KG1 (cell line): ENCODE measurements at regions not wholly inside any gene's neighbourhood (a gene's known extent, or its start where the extent isn't known, plus 50 kb on each side); places are given as distances from the start of the nearest gene placed in this dataset.

Source experiments
- DNase-seq: peaks from one replicate; lab custom pipeline; 2025; lab: John Stamatoyannopoulos, UW

DNA sequence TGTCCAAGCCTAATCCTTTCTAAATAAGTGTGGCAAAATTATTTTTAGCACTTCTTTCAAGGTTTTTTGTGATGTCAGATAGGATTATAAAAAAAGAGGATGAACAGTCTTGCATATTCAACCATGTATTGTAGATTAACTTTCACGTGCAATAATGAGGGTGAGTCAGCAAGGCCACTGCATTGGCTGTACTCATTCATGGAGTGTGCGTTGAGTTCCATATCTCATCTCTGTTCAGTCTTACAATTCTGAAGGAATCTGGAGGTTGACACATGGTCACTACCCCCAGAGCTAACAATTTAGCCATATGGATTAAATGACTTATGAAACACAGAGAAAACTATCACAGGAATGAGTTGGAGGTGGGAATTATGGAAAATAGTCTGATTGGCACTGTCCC is 810.5 kb downstream of the SLC4A3 start:
- DNase-seq = no peak

DNA sequence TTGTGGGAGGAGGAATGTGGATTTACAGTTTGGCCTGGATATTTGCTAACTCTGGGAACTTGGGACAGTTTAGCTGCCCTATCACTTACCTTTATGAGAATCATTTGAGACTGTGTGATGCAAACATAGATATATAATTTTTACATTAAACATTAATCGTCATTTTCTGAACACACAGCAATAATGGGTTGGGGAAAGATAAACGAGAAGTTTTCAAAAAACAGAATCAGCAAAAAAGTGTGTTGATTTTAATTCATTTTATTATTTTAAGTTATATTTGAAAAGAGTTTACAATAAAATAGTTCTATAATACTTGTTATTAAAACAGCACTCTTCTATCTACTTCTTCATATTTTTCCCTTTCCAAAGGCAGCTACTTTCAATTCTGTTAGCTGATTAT is 813.3 kb downstream of the SLC4A3 start:
- no peak for DNase-seq

- no peak for DNase-seq
Observed at GRCh38 chr2:220441404-220441803, 814.0 kb downstream of the SLC4A3 start.

- DNase-seq = no peak
Observed at GRCh38 chr2:220442012-220442411, 814.6 kb downstream of the SLC4A3 start.

DNA sequence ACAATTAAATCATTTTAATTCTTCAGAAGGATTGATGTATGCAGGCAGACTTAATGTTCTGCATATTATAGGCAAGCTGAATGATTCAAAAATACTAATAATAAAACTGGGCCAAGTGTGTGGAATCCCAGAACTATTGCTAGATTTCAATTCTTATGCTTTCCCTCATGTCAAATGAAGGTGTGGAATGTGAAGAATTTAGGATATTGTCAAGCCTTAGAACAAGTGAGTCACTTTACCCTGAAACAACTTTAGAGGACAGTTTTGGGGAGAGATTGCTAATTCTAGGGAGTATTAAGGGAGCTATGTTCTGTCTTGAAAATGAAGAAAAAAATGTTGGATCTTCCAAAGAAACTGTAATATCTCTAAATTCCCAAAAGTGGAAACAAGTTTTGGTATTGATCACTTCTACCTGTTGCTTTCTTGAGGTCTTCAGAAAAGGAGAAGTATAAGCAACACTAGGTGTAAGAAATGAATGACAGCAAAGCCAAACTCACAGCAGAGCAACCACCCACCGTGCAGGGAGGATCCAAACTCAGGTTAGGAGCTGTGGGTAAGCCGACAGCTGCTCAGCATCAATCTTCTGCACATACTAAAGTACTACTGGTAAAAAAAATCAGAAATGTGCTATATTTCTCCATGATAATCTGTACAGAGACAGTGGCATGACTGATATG is 818.1 kb downstream of the SLC4A3 start:
- DNase-seq = no peak

- no peak for DNase-seq
Observed at GRCh38 chr2:220446106-220446712, 818.8 kb downstream of the SLC4A3 start.

GRCh38 chr2:220450846-220451245 is 823.4 kb downstream of the SLC4A3 start:
- DNase-seq = no peak

GRCh38 chr2:220451438-220451837 is 824.0 kb downstream of the SLC4A3 start:
- DNase-seq = no peak

DNA sequence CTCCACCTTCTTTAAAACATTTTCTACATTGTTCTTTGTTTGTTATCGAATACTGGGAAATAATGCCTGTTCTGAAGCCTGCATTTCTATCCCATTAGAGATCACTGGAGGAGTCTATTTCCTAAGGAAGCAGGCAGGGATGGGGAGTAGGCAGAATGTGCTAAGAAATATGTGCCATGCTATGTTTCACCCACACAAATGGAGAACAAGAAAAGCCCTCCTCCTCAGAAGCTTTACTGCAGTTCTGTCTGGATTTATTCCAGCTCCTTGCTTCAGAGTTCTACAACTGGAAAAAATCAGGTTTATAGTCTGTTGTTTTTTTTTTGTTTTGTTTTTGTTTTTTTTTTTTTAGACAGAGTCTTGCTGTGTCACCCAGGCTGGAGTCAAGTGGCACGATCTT is 825.1 kb downstream of the SLC4A3 start:
- DNase-seq = no peak

- no peak for DNase-seq
Observed at GRCh38 chr2:220455351-220455990, 828.0 kb downstream of the SLC4A3 start.

DNA sequence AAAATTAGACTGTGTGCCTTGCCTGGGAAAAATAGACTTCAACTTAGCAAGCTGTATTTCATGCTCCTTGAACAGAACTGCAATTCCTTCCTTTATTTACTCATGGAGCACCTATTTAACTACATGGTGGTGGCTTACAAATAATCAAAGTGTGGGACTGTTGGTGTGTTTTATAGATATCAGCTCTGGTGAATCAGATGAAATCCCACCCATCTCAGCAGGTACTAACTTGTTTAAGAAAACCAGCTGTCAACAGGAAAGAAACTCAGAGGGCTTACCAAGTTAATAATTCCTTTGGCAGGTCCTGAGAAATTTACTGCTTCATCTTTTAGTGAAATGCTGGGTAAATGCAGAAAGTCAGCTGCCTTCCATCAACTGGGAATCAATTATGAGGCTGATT is 830.6 kb downstream of the SLC4A3 start:
- DNase-seq = no peak

GRCh38 chr2:220460257-220460985 is 833.0 kb downstream of the SLC4A3 start:
- no peak for DNase-seq

DNA sequence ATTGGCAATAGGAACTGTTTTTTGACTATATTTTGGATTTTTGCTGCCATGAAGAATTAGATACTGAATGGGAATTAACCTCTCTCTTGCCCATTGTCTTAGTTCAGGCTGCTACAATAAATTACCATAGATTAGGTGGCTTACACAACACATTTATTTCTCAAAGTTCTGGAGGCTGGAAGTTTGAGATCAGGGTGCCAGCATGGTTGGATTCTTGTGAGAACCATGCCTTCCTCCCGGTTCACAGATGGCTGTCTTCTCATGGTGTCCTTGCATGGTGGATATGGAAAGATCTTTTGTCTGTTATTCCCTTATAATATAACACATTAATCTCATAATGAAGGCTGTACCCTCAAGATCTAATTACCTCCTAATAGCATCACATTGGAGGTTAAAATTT is 836.4 kb downstream of the SLC4A3 start:
- DNase-seq = no peak

DNA sequence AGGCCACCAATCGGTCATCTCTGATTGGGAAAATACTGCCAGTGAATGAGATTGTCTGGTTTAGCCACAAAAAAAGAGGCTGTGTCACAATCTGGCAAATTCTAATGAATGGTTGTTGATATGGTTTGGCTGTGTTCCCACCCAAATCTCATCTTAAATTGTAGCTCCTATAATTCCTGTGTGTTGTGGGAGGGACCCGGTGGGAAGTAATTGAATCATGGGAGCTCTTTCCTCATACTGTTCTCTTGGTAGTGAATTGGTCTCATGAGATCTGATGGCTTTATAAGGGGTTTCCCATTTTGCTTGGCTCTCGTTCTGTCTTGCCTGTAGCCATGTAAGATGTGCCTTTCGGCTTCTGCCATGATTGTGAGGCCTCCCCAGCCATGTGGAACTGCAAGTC is 838.3 kb downstream of the SLC4A3 start:
- no peak for DNase-seq

- DNase-seq = no peak
Observed at GRCh38 chr2:220466251-220466691, 838.8 kb downstream of the SLC4A3 start.

- no peak for DNase-seq
Observed at GRCh38 chr2:220469201-220469600, 841.8 kb downstream of the SLC4A3 start.

DNA sequence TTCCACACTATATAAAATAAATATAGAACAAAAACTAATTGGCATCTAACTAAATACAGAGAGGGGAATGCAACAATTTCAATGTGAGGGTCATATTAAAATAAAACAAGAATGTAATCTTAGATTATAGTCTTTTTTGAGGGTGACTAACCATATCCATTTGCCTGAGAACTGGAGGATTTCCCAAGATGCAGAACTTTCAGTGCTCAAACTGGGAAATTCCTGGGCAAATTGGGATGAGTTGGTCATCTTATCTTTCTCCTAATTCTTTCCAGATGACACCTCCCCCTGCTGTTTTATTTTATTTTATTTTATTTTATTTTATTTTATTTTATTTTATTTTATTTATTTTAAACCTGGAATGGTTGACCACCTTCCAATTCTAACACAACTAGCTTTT is 846.2 kb downstream of the SLC4A3 start:
- no peak for DNase-seq

GRCh38 chr2:220476877-220477276 is 849.4 kb downstream of the SLC4A3 start:
- no peak for DNase-seq

DNA sequence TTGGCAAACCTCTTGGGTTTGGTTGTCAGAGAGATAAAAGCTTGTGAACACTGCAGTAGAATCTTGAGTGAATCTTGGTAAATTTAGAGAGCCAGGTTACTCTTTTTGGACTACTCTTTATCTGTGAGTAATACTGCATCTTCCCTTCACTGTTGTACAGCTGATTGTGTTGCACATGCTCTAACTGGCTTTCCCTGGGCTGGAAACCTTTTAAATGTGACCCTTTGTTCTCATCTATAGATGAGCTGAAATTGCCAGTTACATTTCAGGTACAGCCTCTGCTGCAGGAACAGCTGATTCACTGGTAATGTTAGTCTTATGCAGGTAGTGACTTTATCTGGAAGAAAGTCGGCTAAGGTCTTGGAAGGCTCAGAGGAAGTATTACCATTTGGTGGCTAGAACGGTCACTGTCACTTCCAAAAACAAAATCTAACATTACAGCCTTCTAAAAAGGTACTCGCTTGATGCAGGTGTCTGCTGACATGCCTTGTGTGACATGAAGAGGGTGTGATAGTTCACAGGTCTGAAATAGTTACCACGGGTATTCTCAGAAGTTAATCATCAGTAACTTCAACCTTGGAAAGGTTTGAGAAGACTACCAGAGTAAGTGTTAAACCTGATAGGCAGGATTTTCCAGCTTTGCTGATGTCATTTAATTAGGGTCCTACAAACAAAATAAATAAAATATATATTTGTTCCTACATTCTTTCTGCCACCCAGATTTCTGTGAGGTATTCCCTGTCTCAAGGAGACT is 851.1 kb downstream of the SLC4A3 start:
- DNase-seq = no peak

DNA sequence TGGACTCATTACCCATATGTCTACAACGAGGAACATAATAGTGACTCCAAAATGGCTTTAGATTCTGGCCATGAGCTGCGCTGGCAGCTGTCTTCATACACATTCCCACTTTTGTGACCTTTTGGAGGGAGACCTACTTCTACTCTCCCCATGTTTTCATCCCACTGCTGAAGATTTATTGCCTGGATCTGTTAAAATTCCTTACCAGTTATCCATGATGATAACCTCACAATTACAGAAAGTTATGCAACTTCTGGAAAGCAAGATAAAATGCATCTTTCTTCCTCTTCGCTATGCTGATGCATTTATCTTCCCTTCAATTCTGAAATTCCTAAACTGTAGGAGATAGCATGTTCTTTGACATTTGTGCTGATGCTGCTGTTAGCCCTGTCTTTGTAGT is 855.3 kb downstream of the SLC4A3 start:
- no peak for DNase-seq

DNA sequence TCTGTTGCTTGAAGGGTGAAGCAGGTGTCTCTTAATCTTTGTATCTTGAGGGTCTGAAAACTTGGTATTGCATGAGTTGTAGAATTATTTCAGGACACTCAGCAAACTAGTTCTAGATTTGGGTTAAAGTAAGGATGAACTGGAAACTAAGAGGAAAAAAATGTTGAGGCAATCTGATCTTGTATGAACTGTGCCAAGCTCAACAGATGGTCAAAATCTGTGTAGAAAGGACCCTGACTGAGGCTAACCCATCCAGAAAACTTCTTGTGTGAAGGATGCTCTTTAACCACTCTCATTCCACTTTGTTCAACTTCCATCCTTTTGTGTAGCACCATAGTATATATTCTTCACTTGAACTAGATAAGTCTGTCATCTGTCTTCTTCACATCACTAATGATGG is 861.7 kb downstream of the SLC4A3 start:
- no peak for DNase-seq

GRCh38 chr2:220491670-220492069 is 864.2 kb downstream of the SLC4A3 start:
- DNase-seq = no peak
